HCT116 (cell line): ENCODE measurements at regions not wholly inside any gene's neighbourhood (a gene's known extent, or its start where the extent isn't known, plus 50 kb on each side); places are given as distances from the start of the nearest gene placed in this dataset.

Experiments
- EGR1 ChIP-seq: IDR thresholded peaks from 2 replicates; pipeline ENCODE4 v1.6.1; 2012; ENCODE audit warnings: low read depth
- ELF1 ChIP-seq: IDR thresholded peaks from 2 replicates; pipeline ENCODE4 v1.6.1; 2012; ENCODE audit warnings: low read depth, borderline replicate concordance
- EZH2 ChIP-seq: fragments of 200-600 bp; sonication (generic); IDR thresholded peaks from 2 replicates; pipeline ENCODE4 v1.6.1; 2017; ENCODE audit warnings: antibody characterized with exemption, mixed run types
- EZH2phosphoT487 ChIP-seq: fragments of 200-600 bp; IDR thresholded peaks from 2 replicates; pipeline ENCODE4 v1.6.1; 2018; ENCODE audit warnings: antibody characterized with exemption, borderline replicate concordance
- JUND ChIP-seq: IDR thresholded peaks from 2 replicates; pipeline ENCODE4 v1.6.1; 2012
- POLR2A ChIP-seq: IDR thresholded peaks from 2 replicates; pipeline ENCODE4 v1.7.0; 2011; ENCODE audit warnings: borderline replicate concordance; ENCODE audit not compliant: insufficient read depth, insufficient read length; ENCODE audit errors: extremely low read depth
- POLR2AphosphoS5 ChIP-seq: IDR thresholded peaks from 2 replicates; pipeline ENCODE4 v1.6.1; 2011; ENCODE audit warnings: mild to moderate bottlenecking, low read depth, low read length, moderate library complexity
- RAD21 ChIP-seq: IDR thresholded peaks from 2 replicates; pipeline ENCODE4 v1.6.1; 2012; ENCODE audit warnings: low read depth, mild to moderate bottlenecking
- SIN3A ChIP-seq: IDR thresholded peaks from 2 replicates; pipeline ENCODE4 v1.6.1; 2012; ENCODE audit warnings: low read depth
- SRF ChIP-seq: IDR thresholded peaks from 2 replicates; pipeline ENCODE4 v1.6.1; 2012; ENCODE audit warnings: low read depth
- TCF7L2 ChIP-seq: IDR thresholded peaks from 2 replicates; pipeline ENCODE4 v1.7.0; 2011; ENCODE audit warnings: borderline replicate concordance, inconsistent platforms; ENCODE audit not compliant: insufficient read depth, insufficient read length; ENCODE audit errors: extremely low read depth
- TF ChIP-seq, protein P1 (sequence below), 3 experiments: fragments of 200-600 bp in 1 of 3; sonication (generic) in 1 of 3; IDR thresholded peaks in 2 of 3; conservative IDR thresholded peaks in 1 of 3; 2 replicates each; pipeline ENCODE4 v1.5.1; 2012 to 2017; ENCODE audit warnings: low read depth in 2 of 3, low read length in 2 of 3, antibody characterized with exemption in 1 of 3, borderline replicate concordance in 1 of 3, control low read depth in 1 of 3, mild to moderate bottlenecking in 1 of 3, mixed read lengths in 1 of 3, mixed run types in 1 of 3, moderate library complexity in 1 of 3; ENCODE audit not compliant: insufficient read depth in 1 of 3
- TF ChIP-seq, protein P2 (sequence below): IDR thresholded peaks from 2 replicates; pipeline ENCODE4 v1.6.1; 2012

DNA sequence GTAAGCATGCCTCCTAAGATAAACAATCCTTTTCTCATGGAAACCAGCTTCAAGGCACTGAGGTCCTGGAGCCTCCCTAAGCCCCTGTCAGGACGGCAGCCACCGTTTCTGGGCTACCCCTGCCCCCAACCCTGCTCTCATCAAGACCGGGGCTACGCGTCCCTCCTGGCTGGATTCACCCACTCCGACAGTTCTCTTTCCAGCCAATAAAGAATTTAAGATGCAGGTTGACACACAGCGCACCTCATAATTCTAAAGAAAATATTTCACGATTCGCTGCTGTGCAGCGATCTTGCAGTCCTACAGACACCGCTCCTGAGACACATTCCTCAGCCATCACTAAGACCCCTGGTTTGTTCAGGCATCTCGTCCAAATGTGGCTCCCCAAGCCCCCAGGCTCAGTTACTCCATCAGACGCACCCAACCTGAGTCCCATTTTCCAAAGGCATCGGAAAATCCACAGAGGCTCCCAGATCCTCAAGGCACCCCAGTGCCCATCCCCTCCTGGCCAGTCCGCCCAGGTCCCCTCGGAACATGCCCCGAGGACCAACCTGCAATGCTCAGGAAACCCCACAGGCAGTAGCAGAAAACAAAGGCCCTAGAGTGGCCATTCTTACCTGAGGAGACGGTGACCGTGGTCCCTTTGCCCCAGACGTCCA, 336.3 kb downstream of the TMEM121 start:
- TF ChIP-seq SRF (no peak), RAD21 (no peak), POLR2AphosphoS5 (no peak), JUND (no peak), POLR2A (no peak), ELF1 (no peak), TCF7L2 (no peak), SIN3A (no peak), EZH2 (no peak), EGR1 (no peak), EZH2phosphoT487 (no peak)
- TF ChIP-seq, protein P1, sequence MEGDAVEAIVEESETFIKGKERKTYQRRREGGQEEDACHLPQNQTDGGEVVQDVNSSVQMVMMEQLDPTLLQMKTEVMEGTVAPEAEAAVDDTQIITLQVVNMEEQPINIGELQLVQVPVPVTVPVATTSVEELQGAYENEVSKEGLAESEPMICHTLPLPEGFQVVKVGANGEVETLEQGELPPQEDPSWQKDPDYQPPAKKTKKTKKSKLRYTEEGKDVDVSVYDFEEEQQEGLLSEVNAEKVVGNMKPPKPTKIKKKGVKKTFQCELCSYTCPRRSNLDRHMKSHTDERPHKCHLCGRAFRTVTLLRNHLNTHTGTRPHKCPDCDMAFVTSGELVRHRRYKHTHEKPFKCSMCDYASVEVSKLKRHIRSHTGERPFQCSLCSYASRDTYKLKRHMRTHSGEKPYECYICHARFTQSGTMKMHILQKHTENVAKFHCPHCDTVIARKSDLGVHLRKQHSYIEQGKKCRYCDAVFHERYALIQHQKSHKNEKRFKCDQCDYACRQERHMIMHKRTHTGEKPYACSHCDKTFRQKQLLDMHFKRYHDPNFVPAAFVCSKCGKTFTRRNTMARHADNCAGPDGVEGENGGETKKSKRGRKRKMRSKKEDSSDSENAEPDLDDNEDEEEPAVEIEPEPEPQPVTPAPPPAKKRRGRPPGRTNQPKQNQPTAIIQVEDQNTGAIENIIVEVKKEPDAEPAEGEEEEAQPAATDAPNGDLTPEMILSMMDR (IDR thresholded peaks at IDR 0.05 in 2 of 3, conservative IDR thresholded peaks at IDR 0.05 in 1 of 3; ENCODE audit: borderline replicate concordance in 1 of 3, insufficient read depth in 1 of 3, low read depth in 2 of 3, low read length in 2 of 3) = no peak
- TF ChIP-seq, protein P2, sequence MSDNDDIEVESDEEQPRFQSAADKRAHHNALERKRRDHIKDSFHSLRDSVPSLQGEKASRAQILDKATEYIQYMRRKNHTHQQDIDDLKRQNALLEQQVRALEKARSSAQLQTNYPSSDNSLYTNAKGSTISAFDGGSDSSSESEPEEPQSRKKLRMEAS = no peak
